OCI-LY7 (cell line): ENCODE measurements at regions not wholly inside any gene's neighbourhood (a gene's known extent, or its start where the extent isn't known, plus 50 kb on each side); places are given as distances from the start of the nearest gene placed in this dataset.

Experiments used
- EZH2phosphoT487 ChIP-seq: fragments of 200-600 bp; sonication (generic); IDR thresholded peaks from 2 replicates; pipeline ENCODE4 v1.6.1; 2018; ENCODE audit warnings: low read depth, borderline replicate concordance, mild to moderate bottlenecking, mixed run types, antibody characterized with exemption, low read length, moderate library complexity, mixed read lengths
- TF ChIP-seq, protein P1 (sequence below): fragments of 200-600 bp; sonication (generic); conservative IDR thresholded peaks from 2 replicates; pipeline ENCODE4 v1.5.1; 2014; ENCODE audit warnings: mild to moderate bottlenecking, antibody characterized with exemption, low read length, moderate library complexity, mixed read lengths

DNA sequence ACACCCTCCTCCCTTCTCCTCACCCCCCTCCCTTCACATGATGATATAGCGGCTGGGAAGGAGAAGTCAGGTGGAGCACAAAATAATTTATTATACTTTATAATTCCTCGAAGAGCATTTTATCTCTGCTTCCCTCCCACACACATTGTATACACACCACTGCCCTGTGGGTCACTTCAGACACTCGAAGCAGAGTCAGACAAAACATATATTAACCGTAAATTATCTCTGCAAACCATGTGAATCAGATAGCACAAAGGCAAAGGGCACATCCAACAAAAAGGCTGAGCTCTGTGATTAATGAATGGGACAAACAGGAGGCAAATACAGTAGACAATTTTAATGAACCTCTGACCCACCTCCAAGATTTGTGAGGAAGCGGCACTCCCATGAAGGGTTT, 450.7 kb downstream of the GALC start:
- TF ChIP-seq, protein P1, sequence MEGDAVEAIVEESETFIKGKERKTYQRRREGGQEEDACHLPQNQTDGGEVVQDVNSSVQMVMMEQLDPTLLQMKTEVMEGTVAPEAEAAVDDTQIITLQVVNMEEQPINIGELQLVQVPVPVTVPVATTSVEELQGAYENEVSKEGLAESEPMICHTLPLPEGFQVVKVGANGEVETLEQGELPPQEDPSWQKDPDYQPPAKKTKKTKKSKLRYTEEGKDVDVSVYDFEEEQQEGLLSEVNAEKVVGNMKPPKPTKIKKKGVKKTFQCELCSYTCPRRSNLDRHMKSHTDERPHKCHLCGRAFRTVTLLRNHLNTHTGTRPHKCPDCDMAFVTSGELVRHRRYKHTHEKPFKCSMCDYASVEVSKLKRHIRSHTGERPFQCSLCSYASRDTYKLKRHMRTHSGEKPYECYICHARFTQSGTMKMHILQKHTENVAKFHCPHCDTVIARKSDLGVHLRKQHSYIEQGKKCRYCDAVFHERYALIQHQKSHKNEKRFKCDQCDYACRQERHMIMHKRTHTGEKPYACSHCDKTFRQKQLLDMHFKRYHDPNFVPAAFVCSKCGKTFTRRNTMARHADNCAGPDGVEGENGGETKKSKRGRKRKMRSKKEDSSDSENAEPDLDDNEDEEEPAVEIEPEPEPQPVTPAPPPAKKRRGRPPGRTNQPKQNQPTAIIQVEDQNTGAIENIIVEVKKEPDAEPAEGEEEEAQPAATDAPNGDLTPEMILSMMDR, result no peak
- no peak for TF ChIP-seq EZH2phosphoT487
